Thyroid gland (tissue), 4 donors: ENCODE measurements at regions not wholly inside any gene's neighbourhood (a gene's known extent, or its start where the extent isn't known, plus 50 kb on each side); places are given as distances from the start of the nearest gene placed in this dataset.

Experiments used
- POLR2A ChIP-seq, 2 donors: fragments of 450-650 bp; IDR thresholded peaks; one replicate each; pipeline ENCODE4 v1.6.1; 2017; ENCODE audit warnings: antibody characterized with exemption in 2 of 2, mild to moderate bottlenecking in 2 of 2, moderate library complexity in 1 of 2
- TF ChIP-seq, protein P1 (sequence below), 6 experiments: fragments of 200-600 bp in 3 of 6; fragments of 450-650 bp in 3 of 6; sonication (generic) in 3 of 6; IDR thresholded peaks; one replicate each; pipeline ENCODE4 v1.5.1; 2016 to 2019; ENCODE audit warnings: antibody characterized with exemption in 6 of 6, mild to moderate bottlenecking in 2 of 6, inconsistent platforms in 1 of 6, moderate library complexity in 1 of 6

DNA sequence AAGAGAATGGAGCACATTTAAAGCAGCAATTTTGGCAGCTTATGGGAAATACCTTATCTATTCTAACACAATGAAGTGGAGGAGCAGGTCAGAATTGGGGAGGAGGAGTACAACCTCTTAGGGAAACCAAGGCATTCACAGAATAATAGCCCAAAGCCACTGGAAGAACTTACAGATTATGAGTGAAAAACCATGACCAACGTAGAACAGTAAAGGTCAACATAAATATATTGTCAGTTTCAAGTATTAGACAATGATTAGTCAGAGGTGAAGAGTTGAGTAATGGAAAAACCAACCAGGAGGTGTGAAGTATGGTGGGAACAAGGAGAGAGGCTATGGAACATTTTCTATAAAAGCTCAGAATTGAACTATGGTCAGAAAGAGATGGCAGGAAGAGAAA lies 304.3 kb upstream of the SP4 start:
- TF ChIP-seq, protein P1, sequence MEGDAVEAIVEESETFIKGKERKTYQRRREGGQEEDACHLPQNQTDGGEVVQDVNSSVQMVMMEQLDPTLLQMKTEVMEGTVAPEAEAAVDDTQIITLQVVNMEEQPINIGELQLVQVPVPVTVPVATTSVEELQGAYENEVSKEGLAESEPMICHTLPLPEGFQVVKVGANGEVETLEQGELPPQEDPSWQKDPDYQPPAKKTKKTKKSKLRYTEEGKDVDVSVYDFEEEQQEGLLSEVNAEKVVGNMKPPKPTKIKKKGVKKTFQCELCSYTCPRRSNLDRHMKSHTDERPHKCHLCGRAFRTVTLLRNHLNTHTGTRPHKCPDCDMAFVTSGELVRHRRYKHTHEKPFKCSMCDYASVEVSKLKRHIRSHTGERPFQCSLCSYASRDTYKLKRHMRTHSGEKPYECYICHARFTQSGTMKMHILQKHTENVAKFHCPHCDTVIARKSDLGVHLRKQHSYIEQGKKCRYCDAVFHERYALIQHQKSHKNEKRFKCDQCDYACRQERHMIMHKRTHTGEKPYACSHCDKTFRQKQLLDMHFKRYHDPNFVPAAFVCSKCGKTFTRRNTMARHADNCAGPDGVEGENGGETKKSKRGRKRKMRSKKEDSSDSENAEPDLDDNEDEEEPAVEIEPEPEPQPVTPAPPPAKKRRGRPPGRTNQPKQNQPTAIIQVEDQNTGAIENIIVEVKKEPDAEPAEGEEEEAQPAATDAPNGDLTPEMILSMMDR (IDR thresholded peaks at IDR 0.05): no peak
- TF ChIP-seq POLR2A (IDR thresholded peaks at IDR 0.05): no peak
